ENCODE measurements at regions not wholly inside any gene's neighbourhood (a gene's known extent, or its start where the extent isn't known, plus 50 kb on each side); places are given as distances from the start of the nearest gene placed in this dataset.
"Not testable (repeated sequence)": the region's sequence is repeated elsewhere in the genome, so short reads cannot be mapped to it uniquely, and the experiment has no call there.

GRCh38 chrX:36868592-36868991, 139.6 kb upstream of the FAM47C start:
- TF ChIP-seq CTCF (IDR thresholded peaks at IDR 0.05; ENCODE audit: insufficient read depth, low read length, poor library complexity, severe bottlenecking) (no peak), EZH2phosphoT487 (conservative IDR thresholded peaks at IDR 0.05; ENCODE audit: low read length) (no peak)
- Histone ChIP-seq H3K9me3 (ENCODE audit: insufficient read depth, low read length) (no peaks in the 10 kb centered on the region), H3F3A (ENCODE audit: insufficient read depth) (no peaks in the 10 kb centered on the region), H3K9ac (ENCODE audit: low read length) (no peak overlapping the region), H3K36me3 (ENCODE audit: low read length) (no peaks in the 10 kb centered on the region), H2AFZ (ENCODE audit: low read depth, low read length, severe bottlenecking) (no peak overlapping the region), H3K9me2 (replicated peaks; ENCODE audit: insufficient read depth, low read length) (no peaks in the 10 kb centered on the region), H4K20me1 (ENCODE audit: low read depth, low read length) (no peaks in the 10 kb centered on the region), H3K27ac (ENCODE audit: low read depth, low read length) (no peak overlapping the region), H3K79me2 (ENCODE audit: insufficient read depth, low read length) (no peaks in the 10 kb centered on the region), H3K4me2 (ENCODE audit: low read depth, low read length, poor library complexity, severe bottlenecking) (no peak overlapping the region), H3K4me3 (ENCODE audit: insufficient read depth, low read length, poor library complexity, severe bottlenecking) (no peak overlapping the region), H3K27me3 (ENCODE audit: low read length) (no peaks in the 10 kb centered on the region)

- H3K4me3 ChIP-seq (ENCODE audit: insufficient read depth, low read length, poor library complexity, severe bottlenecking) = no peak overlapping the region
- H3K9me3 ChIP-seq (ENCODE audit: insufficient read depth, low read length) = no peaks in the 10 kb centered on the region
- no peaks in the 10 kb centered on the region for H3K27me3 ChIP-seq (ENCODE audit: low read length)
Measured at GRCh38 chrX:36869457-36869856, 138.7 kb upstream of the FAM47C start.

GRCh38 chrX:36897690-36898089, 110.5 kb upstream of the FAM47C start:
- no peaks in the 10 kb centered on the region for H4K20me1 ChIP-seq (ENCODE audit: low read depth, low read length)
- H2AFZ ChIP-seq (ENCODE audit: low read depth, low read length, severe bottlenecking) = no peak overlapping the region
- H3K4me3 ChIP-seq (ENCODE audit: insufficient read depth, low read length, poor library complexity, severe bottlenecking) = no peak overlapping the region
- no peak overlapping the region for H3K4me2 ChIP-seq (ENCODE audit: low read depth, low read length, poor library complexity, severe bottlenecking)
- no peak for TF ChIP-seq EZH2phosphoT487 (conservative IDR thresholded peaks at IDR 0.05; ENCODE audit: low read length)
- H3K9me3 ChIP-seq (ENCODE audit: insufficient read depth, low read length) = no peaks in the 10 kb centered on the region
- H3K27me3 ChIP-seq (ENCODE audit: low read length) = no peaks in the 10 kb centered on the region
- no peaks in the 10 kb centered on the region for H3F3A ChIP-seq (ENCODE audit: insufficient read depth)
- no peaks in the 10 kb centered on the region for H3K79me2 ChIP-seq (ENCODE audit: insufficient read depth, low read length)
- H3K9ac ChIP-seq (ENCODE audit: low read length) = no peak overlapping the region
- H3K36me3 ChIP-seq (ENCODE audit: low read length) = no peaks in the 10 kb centered on the region
- H3K9me2 ChIP-seq (replicated peaks; ENCODE audit: insufficient read depth, low read length) = no peaks in the 10 kb centered on the region
- H3K27ac ChIP-seq (ENCODE audit: low read depth, low read length) = no peak overlapping the region

More at GRCh38 chrX:36869457-36869856, 138.7 kb upstream of the FAM47C start:
- Histone ChIP-seq H3K36me3 (ENCODE audit: low read length) (no peaks in the 10 kb centered on the region), H3K9me2 (replicated peaks; ENCODE audit: insufficient read depth, low read length) (no peaks in the 10 kb centered on the region), H3K4me2 (ENCODE audit: low read depth, low read length, poor library complexity, severe bottlenecking) (no peak overlapping the region), H4K20me1 (ENCODE audit: low read depth, low read length) (no peaks in the 10 kb centered on the region), H2AFZ (ENCODE audit: low read depth, low read length, severe bottlenecking) (no peak overlapping the region), H3F3A (ENCODE audit: insufficient read depth) (no peaks in the 10 kb centered on the region), H3K9ac (ENCODE audit: low read length) (no peak overlapping the region), H3K79me2 (ENCODE audit: insufficient read depth, low read length) (no peaks in the 10 kb centered on the region), H3K27ac (ENCODE audit: low read depth, low read length) (no peak overlapping the region)
- no peak for TF ChIP-seq EZH2phosphoT487 (conservative IDR thresholded peaks at IDR 0.05; ENCODE audit: low read length)
- no peak for TF ChIP-seq CTCF (IDR thresholded peaks at IDR 0.05; ENCODE audit: insufficient read depth, low read length, poor library complexity, severe bottlenecking)

GRCh38 chrX:36898301-36898700, 109.9 kb upstream of the FAM47C start:
- H3K4me2 ChIP-seq (ENCODE audit: low read depth, low read length, poor library complexity, severe bottlenecking) = no peak overlapping the region

GRCh38 chrX:36904561-36904960, 103.6 kb upstream of the FAM47C start:
- H3K4me3 ChIP-seq (ENCODE audit: insufficient read depth, low read length, poor library complexity, severe bottlenecking); H4K20me1 ChIP-seq (ENCODE audit: low read depth, low read length); H3K9me3 ChIP-seq (ENCODE audit: insufficient read depth, low read length); H3K9ac ChIP-seq (ENCODE audit: low read length); H3K4me2 ChIP-seq (ENCODE audit: low read depth, low read length, poor library complexity, severe bottlenecking); H3K36me3 ChIP-seq (ENCODE audit: low read length); H3K9me2 ChIP-seq (replicated peaks; ENCODE audit: insufficient read depth, low read length); H3K79me2 ChIP-seq (ENCODE audit: insufficient read depth, low read length); H3F3A ChIP-seq (ENCODE audit: insufficient read depth); H2AFZ ChIP-seq (ENCODE audit: low read depth, low read length, severe bottlenecking); H3K27ac ChIP-seq (ENCODE audit: low read depth, low read length); H3K27me3 ChIP-seq (ENCODE audit: low read length): not testable (repeated sequence)

More at GRCh38 chrX:36898301-36898700, 109.9 kb upstream of the FAM47C start:
- Histone ChIP-seq H3K9me2 (replicated peaks; ENCODE audit: insufficient read depth, low read length) (no peaks in the 10 kb centered on the region), H3K27ac (ENCODE audit: low read depth, low read length) (no peak overlapping the region), H3K9me3 (ENCODE audit: insufficient read depth, low read length) (no peaks in the 10 kb centered on the region), H3K79me2 (ENCODE audit: insufficient read depth, low read length) (no peaks in the 10 kb centered on the region), H3K27me3 (ENCODE audit: low read length) (no peaks in the 10 kb centered on the region), H3F3A (ENCODE audit: insufficient read depth) (no peaks in the 10 kb centered on the region), H4K20me1 (ENCODE audit: low read depth, low read length) (no peaks in the 10 kb centered on the region), H3K9ac (ENCODE audit: low read length) (no peak overlapping the region), H3K36me3 (ENCODE audit: low read length) (no peaks in the 10 kb centered on the region), H2AFZ (ENCODE audit: low read depth, low read length, severe bottlenecking) (no peak overlapping the region), H3K4me3 (ENCODE audit: insufficient read depth, low read length, poor library complexity, severe bottlenecking) (no peak overlapping the region)
- TF ChIP-seq EZH2phosphoT487 (conservative IDR thresholded peaks at IDR 0.05; ENCODE audit: low read length) (no peak), CTCF (IDR thresholded peaks at IDR 0.05; ENCODE audit: insufficient read depth, low read length, poor library complexity, severe bottlenecking) (peak; percentile 26)

Data from SU-DHL-6 (cell line).